Transverse colon (tissue), 4 donors: ENCODE measurements at regions not wholly inside any gene's neighbourhood (a gene's known extent, or its start where the extent isn't known, plus 50 kb on each side); places are given as distances from the start of the nearest gene placed in this dataset.

Experiments used
- DNase-seq: peaks from one replicate; pipeline ENCODE4 v3.0.0-alpha.2; 2019
- H3K27ac ChIP-seq, 4 donors: fragments of 200-600 bp; sonication (generic); 2 replicates each; pipeline ENCODE4 v1.5.1; 2016 to 2018; ENCODE audit warnings: inconsistent platforms in 4 of 4
- H3K27me3 ChIP-seq: fragments of 200-600 bp; sonication (generic); 2 replicates; pipeline ENCODE4 v1.5.1; 2017; ENCODE audit warnings: inconsistent platforms
- H3K36me3 ChIP-seq, 4 donors: fragments of 200-600 bp; sonication (generic); 2 replicates each; pipeline ENCODE4 v1.5.1; 2017 to 2019; ENCODE audit warnings: inconsistent platforms in 4 of 4
- H3K4me1 ChIP-seq, 4 donors: fragments of 200-600 bp; sonication (generic); 2 replicates each; pipeline ENCODE4 v1.5.1; 2017 to 2020; ENCODE audit warnings: inconsistent platforms in 4 of 4
- H3K4me3 ChIP-seq, 4 donors: fragments of 200-600 bp; sonication (generic); 1 replicate in 1 of 4; 2 replicates in 3 of 4; pipeline versions ENCODE4 v1.5.1 to v1.6.1; 2017 to 2019; ENCODE audit warnings: inconsistent platforms in 4 of 4
- H3K9me3 ChIP-seq, 2 donors: fragments of 200-600 bp; sonication (generic); 2 replicates each; pipeline ENCODE4 v1.5.1; 2017 to 2019; ENCODE audit warnings: inconsistent platforms in 2 of 2
- EP300 ChIP-seq: sonication (generic); formaldehyde crosslinking; IDR thresholded peaks from one replicate; pipeline ENCODE4 v1.6.1; 2017; ENCODE audit warnings: antibody characterized with exemption, low read depth
- POLR2A ChIP-seq: fragments of 450-650 bp; IDR thresholded peaks from one replicate; pipeline ENCODE4 v1.6.1; 2016; ENCODE audit warnings: antibody characterized with exemption, mild to moderate bottlenecking, moderate library complexity
- POLR2AphosphoS5 ChIP-seq, 3 donors: sonication (generic); formaldehyde crosslinking; IDR thresholded peaks; one replicate each; pipeline ENCODE4 v1.6.1; 2016; ENCODE audit warnings: antibody characterized with exemption in 3 of 3
- WGBS, 2 donors: methylation state at CpG; one replicate each; pipeline ENCODE4 v1.1.5; 2018; ENCODE audit warnings: low coverage in 1 of 2; 5-methylcytosine and 5-hydroxymethylcytosine counted together
- in situ Hi-C, 4 donors: fragments of 200-750 bp; cut with MboI; loops; one replicate each; pipeline versions ENCODE4 v1.15.0 to v1.15.1; 2017; ENCODE audit warnings: low sequenced_read_pairs in 3 of 4, low pct_ligation_motif_present in 1 of 4, low pct_unique_long_range_greater_than_20kb in 1 of 4
- intact Hi-C: fragments of 100-400 bp; cut with DNase I; formaldehyde crosslinking; loops from one replicate; pipeline ENCODE4 v1.15.1; 2023; ENCODE audit warnings: low total_unique reads
- TF ChIP-seq, protein P1 (sequence below), 5 experiments: fragments of 200-600 bp in 3 of 5; fragments of 450-650 bp in 2 of 5; sonication (generic) in 3 of 5; IDR thresholded peaks; 1 replicate in 2 of 5; 2 replicates in 3 of 5; pipeline ENCODE4 v1.5.1; 2016 to 2017; ENCODE audit warnings: antibody characterized with exemption in 5 of 5, inconsistent platforms in 3 of 5, mild to moderate bottlenecking in 2 of 5, moderate library complexity in 1 of 5

DNA sequence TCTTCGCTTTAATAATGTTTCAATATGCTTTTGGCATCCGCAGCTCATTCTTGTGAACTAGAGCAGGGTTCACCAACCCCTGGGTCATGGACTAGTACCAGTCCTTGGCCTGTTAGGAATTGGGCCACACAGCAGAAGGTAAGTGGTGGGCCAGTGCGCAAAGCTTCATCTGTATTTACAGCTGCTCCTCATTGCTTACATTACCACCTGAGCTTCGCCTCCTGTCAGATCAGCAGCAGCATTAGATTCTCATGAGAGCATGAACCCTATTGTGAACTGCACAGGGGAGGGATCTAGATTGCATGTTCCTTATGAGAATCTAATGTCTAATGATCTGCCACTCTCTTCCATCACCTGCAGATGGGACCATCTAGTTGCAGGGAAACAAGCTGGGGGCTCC, 75.5 kb upstream of the GGTLC1 start:
- in situ Hi-C loops (no loop called here), intact Hi-C loops (loop anchor here (5.0 kb wide), 1 partner anchor 1588 kb away; no protein-coding TSS in a partner anchor)
- Histone ChIP-seq H3K27ac (no peak overlapping the region), H3K4me1 (no peaks in the 10 kb centered on the region), H3K27me3 (no peaks in the 10 kb centered on the region), H3K4me3 (no peak overlapping the region), H3K36me3 (no peaks in the 10 kb centered on the region), H3K9me3 (no peaks in the 10 kb centered on the region)
- TF ChIP-seq EP300, result no peak
- TF ChIP-seq POLR2A, result no peak
- TF ChIP-seq, protein P1, sequence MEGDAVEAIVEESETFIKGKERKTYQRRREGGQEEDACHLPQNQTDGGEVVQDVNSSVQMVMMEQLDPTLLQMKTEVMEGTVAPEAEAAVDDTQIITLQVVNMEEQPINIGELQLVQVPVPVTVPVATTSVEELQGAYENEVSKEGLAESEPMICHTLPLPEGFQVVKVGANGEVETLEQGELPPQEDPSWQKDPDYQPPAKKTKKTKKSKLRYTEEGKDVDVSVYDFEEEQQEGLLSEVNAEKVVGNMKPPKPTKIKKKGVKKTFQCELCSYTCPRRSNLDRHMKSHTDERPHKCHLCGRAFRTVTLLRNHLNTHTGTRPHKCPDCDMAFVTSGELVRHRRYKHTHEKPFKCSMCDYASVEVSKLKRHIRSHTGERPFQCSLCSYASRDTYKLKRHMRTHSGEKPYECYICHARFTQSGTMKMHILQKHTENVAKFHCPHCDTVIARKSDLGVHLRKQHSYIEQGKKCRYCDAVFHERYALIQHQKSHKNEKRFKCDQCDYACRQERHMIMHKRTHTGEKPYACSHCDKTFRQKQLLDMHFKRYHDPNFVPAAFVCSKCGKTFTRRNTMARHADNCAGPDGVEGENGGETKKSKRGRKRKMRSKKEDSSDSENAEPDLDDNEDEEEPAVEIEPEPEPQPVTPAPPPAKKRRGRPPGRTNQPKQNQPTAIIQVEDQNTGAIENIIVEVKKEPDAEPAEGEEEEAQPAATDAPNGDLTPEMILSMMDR (IDR thresholded peaks at IDR 0.05), result no peak
- no peak for TF ChIP-seq POLR2AphosphoS5 (IDR thresholded peaks at IDR 0.05)
- 88 to 91% methylated on average over 3 to 4 of the region's 4 CpGs for WGBS, 2 donors
- no peak for DNase-seq

GRCh38 chr20:24063100-24063499, 74.5 kb upstream of the GGTLC1 start:
- in situ Hi-C loops (no loop called here), intact Hi-C loops (loop anchor here (5.0 kb wide), 1 partner anchor 1589 kb away; no protein-coding TSS in a partner anchor)
- DNase-seq, result no peak
- Histone ChIP-seq H3K4me1 (no peaks in the 10 kb centered on the region), H3K36me3 (no peaks in the 10 kb centered on the region), H3K4me3 (no peak overlapping the region), H3K27me3 (no peaks in the 10 kb centered on the region), H3K9me3 (no peaks in the 10 kb centered on the region), H3K27ac (no peak overlapping the region)
- WGBS, 2 donors, result 83 to 90% methylated on average over 1 to 5 of the region's 5 CpGs
- TF ChIP-seq POLR2A (no peak), POLR2AphosphoS5 (IDR thresholded peaks at IDR 0.05) (no peak), EP300 (no peak)
- TF ChIP-seq, protein P1 (IDR thresholded peaks at IDR 0.05), result no peak

- intact Hi-C loops, result loop anchor here (5.0 kb wide), 1 partner anchor 1591 kb away; no protein-coding TSS in a partner anchor
Observed at GRCh38 chr20:24060851-24061590, 72.4 kb upstream of the GGTLC1 start.

GRCh38 chr20:24059174-24059573, 70.6 kb upstream of the GGTLC1 start:
- TF ChIP-seq POLR2A, result no peak
- TF ChIP-seq POLR2AphosphoS5 (IDR thresholded peaks at IDR 0.05), result no peak
- TF ChIP-seq, protein P1 (IDR thresholded peaks at IDR 0.05), result no peak
- TF ChIP-seq EP300, result no peak
- Histone ChIP-seq H3K4me1 (no peaks in the 10 kb centered on the region), H3K27me3 (no peaks in the 10 kb centered on the region), H3K4me3 (no peak overlapping the region), H3K27ac (no peak overlapping the region), H3K36me3 (no peaks in the 10 kb centered on the region), H3K9me3 (no peaks in the 10 kb centered on the region)
- DNase-seq, result no peak
- in situ Hi-C loops, result no loop called here
- intact Hi-C loops, result no loop called here
- 89 to 90% methylated on average over 5 of the region's 5 CpGs for WGBS, 2 donors

More at GRCh38 chr20:24060851-24061590, 72.4 kb upstream of the GGTLC1 start:
- H3K27me3 ChIP-seq, result no peaks in the 10 kb centered on the region
- WGBS, 2 donors, result 50 to 67% methylated on average over 2 to 13 of the region's 13 CpGs
- H3K4me1 ChIP-seq, result no peaks in the 10 kb centered on the region
- H3K36me3 ChIP-seq, result no peaks in the 10 kb centered on the region
- H3K9me3 ChIP-seq, result no peaks in the 10 kb centered on the region
- TF ChIP-seq EP300 (no peak), POLR2A (no peak), POLR2AphosphoS5 (IDR thresholded peaks at IDR 0.05) (no peak)
- TF ChIP-seq, protein P1 (IDR thresholded peaks at IDR 0.05), result no peak
- H3K4me3 ChIP-seq, result no peak overlapping the region
- in situ Hi-C loops, result no loop called here
- no peak for DNase-seq
- H3K27ac ChIP-seq, result no peak overlapping the region
